WI38 (cell line): ENCODE measurements at regions not wholly inside any gene's neighbourhood (a gene's known extent, or its start where the extent isn't known, plus 50 kb on each side); places are given as distances from the start of the nearest gene placed in this dataset.

Source experiments
- H3K4me3 ChIP-seq: 2 replicates; pipeline ENCODE4 v1.5.1; 2011; ENCODE audit warnings: low read depth, mild to moderate bottlenecking, control low read depth, low read length
- TF ChIP-seq, protein P1 (sequence below): IDR thresholded peaks from 2 replicates; pipeline ENCODE4 v1.5.1; 2012; ENCODE audit warnings: low read depth, mild to moderate bottlenecking, control low read depth, low read length

DNA sequence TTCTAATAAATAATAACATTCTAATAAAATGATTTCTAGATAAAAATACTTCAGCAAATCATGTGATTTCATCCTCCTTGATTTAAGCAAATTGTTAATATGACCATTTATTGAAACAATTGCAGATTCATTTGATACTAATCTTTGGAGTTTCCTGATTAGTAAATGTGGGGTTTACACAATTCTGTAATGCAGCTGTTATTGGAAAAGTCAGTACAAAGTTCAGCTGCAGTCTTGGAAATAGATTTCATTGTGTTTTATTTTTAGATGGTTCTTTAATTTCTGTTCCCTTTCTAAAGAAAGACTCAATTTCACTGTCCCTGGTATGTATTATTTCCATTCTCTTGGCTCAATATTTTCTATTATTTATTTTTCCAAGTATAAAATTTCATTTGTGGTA is 342.0 kb downstream of the TBC1D32 start:
- TF ChIP-seq, protein P1, sequence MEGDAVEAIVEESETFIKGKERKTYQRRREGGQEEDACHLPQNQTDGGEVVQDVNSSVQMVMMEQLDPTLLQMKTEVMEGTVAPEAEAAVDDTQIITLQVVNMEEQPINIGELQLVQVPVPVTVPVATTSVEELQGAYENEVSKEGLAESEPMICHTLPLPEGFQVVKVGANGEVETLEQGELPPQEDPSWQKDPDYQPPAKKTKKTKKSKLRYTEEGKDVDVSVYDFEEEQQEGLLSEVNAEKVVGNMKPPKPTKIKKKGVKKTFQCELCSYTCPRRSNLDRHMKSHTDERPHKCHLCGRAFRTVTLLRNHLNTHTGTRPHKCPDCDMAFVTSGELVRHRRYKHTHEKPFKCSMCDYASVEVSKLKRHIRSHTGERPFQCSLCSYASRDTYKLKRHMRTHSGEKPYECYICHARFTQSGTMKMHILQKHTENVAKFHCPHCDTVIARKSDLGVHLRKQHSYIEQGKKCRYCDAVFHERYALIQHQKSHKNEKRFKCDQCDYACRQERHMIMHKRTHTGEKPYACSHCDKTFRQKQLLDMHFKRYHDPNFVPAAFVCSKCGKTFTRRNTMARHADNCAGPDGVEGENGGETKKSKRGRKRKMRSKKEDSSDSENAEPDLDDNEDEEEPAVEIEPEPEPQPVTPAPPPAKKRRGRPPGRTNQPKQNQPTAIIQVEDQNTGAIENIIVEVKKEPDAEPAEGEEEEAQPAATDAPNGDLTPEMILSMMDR = no peak
- no peak overlapping the region for H3K4me3 ChIP-seq

DNA sequence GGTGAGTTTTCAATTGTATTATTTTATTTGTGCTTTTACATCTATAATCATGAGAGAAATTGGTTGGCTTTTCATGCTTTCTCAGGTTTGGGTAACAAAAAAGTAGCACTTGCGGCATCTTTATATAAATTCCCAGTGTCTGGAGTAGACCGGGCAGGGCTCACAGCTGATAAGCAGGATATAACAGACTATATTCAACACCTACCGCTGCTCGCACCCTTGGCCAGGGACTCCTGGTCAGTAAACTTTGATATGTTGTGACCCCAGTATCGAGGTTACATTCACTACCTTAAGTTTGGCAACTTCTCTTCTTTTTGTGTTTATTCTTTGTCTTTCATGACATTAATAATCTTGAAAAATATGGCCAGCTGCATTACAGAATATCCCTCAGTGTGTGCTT is 343.4 kb downstream of the TBC1D32 start:
- TF ChIP-seq, protein P1 = no peak
- H3K4me3 ChIP-seq = no peak overlapping the region

DNA sequence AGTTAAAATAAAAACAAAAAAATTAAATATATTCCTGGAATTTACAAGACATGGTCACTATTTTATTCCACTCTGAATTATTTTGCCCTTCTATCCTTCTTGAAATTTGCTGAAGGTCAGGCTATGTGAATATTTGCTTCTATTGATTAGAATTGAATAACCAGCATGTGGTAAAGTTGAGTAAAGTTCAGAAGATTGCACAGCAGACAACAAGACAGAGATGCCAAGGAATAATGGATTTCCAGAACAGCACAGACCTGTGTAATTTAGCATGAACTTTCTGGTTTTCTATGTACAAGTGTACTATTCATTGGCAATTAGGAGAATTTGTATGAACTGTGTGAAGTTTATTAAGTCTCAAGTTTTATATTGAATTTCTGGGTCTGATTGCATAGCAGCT is 352.4 kb downstream of the TBC1D32 start:
- no peak overlapping the region for H3K4me3 ChIP-seq
- TF ChIP-seq, protein P1 = no peak

DNA sequence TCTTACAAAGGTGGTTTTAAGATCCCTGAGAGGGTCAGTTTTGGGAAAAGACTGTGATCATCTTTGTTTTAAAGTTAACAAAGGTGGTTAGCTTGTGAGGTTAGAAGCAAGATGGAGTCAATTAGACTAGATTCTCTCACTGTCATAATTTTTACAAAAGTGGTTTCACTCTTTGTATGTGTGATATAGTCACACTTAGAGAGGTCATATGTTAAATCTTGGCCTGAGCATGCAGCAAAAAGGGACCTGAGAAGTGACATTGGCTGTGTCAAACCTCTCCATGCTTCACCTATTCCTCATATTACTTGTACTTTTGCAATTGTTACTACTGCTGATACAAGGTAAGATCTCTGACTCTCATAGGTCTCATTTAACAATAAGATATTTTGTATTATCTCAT is 368.0 kb downstream of the TBC1D32 start:
- no peak overlapping the region for H3K4me3 ChIP-seq
- TF ChIP-seq, protein P1 = no peak

DNA sequence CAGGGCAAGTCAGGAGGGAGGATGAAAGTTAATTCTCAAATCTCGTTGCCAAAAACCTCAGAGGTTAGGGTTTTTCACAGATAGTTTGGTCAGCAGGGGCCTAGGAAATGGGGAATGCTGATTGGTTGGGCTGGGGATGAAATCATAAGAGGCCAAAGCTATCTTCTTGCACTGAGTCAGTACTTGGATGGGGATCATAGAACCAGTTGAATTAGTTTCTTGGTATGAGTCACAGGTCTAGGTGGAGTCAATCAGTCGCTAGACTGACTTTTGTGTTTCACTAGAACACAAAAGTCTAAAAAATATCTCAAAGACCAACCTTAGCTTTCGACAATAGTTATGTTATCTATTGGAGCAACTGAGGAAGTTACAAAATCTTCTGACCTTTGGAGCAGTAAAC is 368.5 kb downstream of the TBC1D32 start:
- TF ChIP-seq, protein P1 = no peak
- H3K4me3 ChIP-seq = no peak overlapping the region

DNA sequence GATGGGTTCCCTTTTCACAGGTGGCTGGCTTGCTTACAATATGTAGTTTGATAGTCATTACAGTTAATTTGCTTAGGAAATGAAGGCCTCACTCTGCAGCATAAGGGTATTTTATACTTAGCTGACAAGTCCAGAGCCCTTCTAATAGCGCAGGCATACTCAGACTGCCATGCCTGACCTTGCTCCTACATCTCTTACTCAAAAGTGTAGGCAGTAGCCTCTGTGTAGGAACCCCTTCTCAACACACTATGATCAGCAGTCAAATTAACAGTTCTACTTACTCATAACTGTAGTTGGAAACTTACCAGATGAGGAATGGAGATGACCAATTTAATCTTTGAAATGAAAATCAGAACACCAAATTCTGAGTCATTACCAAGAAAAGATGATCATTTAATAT is 373.5 kb downstream of the TBC1D32 start:
- H3K4me3 ChIP-seq = no peak overlapping the region
- TF ChIP-seq, protein P1 = no peak

DNA sequence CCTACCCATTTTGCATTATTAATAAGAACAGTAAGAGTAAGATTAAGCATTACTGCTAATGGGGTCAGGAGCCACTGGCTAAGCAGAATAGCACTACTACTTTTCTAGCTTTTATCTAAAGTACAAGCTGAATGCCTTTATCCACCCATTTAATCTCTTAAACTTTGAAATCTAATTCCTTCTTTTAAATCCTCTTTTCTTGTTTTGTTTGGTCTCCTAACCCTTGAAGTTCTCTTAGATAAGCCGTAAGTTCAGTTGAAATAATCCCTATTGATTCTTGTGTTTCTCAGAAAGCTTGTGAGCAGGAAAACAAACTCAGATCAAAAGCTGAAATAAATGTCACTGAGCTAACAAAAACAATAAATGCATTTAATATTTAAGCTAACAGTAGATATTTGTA is 380.2 kb downstream of the TBC1D32 start:
- H3K4me3 ChIP-seq = no peak overlapping the region
- TF ChIP-seq, protein P1 = no peak

DNA sequence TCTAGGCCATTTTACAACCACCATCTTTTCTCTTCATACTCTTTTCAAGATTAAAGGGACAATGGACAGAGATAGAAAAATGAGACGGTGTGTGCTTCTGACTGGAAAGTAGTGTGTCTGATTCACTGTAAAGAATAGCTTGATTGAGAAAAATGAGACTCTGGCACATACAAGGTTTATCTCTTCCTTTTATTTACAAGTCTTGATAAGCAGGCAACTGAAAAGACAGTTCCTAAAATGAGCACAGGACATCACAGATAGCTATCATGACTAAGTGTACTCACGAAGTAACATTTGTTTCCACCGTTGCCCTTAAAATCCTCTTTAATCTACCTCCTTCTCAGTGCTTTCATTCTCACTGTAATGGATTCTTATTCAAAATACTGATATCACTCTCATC is 383.0 kb downstream of the TBC1D32 start:
- TF ChIP-seq, protein P1 = no peak
- H3K4me3 ChIP-seq = no peak overlapping the region
